ENCODE measurements at regions not wholly inside any gene's neighbourhood (a gene's known extent, or its start where the extent isn't known, plus 50 kb on each side); places are given as distances from the start of the nearest gene placed in this dataset.

DNA sequence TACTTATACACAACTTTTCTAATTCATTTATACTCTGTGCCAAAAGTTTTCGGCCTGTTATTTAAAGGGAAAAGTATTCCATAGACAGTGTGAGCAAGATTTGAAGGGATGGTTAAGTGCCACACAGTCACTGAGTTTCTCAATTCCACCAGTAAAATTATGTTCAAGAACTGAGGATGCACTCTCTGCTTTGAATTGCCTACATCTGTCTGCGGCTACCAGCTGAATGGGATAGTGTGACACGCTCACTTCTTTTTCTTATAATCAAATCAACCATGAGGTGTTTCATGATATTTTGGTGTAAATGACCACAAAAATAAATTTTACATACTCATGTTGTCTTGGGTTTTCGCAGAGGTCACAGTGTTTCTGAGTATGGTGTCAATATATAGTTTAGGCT lies 218.4 kb upstream of the TMEM161B start:
- TF ChIP-seq, protein P1, sequence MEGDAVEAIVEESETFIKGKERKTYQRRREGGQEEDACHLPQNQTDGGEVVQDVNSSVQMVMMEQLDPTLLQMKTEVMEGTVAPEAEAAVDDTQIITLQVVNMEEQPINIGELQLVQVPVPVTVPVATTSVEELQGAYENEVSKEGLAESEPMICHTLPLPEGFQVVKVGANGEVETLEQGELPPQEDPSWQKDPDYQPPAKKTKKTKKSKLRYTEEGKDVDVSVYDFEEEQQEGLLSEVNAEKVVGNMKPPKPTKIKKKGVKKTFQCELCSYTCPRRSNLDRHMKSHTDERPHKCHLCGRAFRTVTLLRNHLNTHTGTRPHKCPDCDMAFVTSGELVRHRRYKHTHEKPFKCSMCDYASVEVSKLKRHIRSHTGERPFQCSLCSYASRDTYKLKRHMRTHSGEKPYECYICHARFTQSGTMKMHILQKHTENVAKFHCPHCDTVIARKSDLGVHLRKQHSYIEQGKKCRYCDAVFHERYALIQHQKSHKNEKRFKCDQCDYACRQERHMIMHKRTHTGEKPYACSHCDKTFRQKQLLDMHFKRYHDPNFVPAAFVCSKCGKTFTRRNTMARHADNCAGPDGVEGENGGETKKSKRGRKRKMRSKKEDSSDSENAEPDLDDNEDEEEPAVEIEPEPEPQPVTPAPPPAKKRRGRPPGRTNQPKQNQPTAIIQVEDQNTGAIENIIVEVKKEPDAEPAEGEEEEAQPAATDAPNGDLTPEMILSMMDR (IDR thresholded peaks at IDR 0.05): no peak
- no peak for TF ChIP-seq POLR2A (IDR thresholded peaks at IDR 0.05)

All from thyroid gland (tissue), 4 donors.